PC-9 (cell line): ENCODE measurements at regions not wholly inside any gene's neighbourhood (a gene's known extent, or its start where the extent isn't known, plus 50 kb on each side); places are given as distances from the start of the nearest gene placed in this dataset.

Experiments
- BruUV-seq: library from RNA; stranded (reverse); fragments of 400-500 nt; replicated peaks from 2 replicates; lab custom pipeline; 2021; lab: Mats Ljungman, UMichigan
- CTCF ChIA-PET: fragments of 300-600 bp; sonication (Branson Sonifier 250); formaldehyde crosslinking; loops from one replicate; lab custom pipeline; 2022; ENCODE audit warnings: antibody characterized with exemption; lab: Charles Lee
- POLR2A ChIA-PET: fragments of 300-600 bp; sonication (Branson Sonifier 250); formaldehyde crosslinking; loops from one replicate; lab custom pipeline; 2022; ENCODE audit warnings: antibody characterized with exemption; ENCODE audit not compliant: unreplicated experiment; lab: Charles Lee
- DNase-seq, 2 experiments: peaks; one replicate each; pipeline versions ENCODE4 v3.0.0 to v3.0.0-alpha.2; 2015 to 2022; ENCODE audit warnings: mixed read lengths in 1 of 2
- H2AFZ ChIP-seq: fragments of 200-600 bp; sonication (generic); 2 replicates; pipeline ENCODE4 v1.8.1; 2017; ENCODE audit warnings: antibody characterized with exemption
- H3F3A ChIP-seq: fragments of 200-600 bp; sonication (generic); 2 replicates; pipeline ENCODE4 v1.8.1; 2017; ENCODE audit warnings: antibody characterized with exemption, mild to moderate bottlenecking, low read depth; ENCODE audit not compliant: insufficient read depth
- H3K27ac ChIP-seq: fragments of 200-600 bp; sonication (generic); 2 replicates; pipeline ENCODE4 v1.6.1; 2016; ENCODE audit warnings: mixed run types
- H3K27me3 ChIP-seq: fragments of 200-600 bp; sonication (generic); 2 replicates; pipeline ENCODE4 v1.6.1; 2016; ENCODE audit warnings: low read depth, mixed run types; ENCODE audit not compliant: insufficient read depth
- H3K36me3 ChIP-seq: fragments of 200-600 bp; sonication (generic); 2 replicates; pipeline ENCODE4 v1.6.1; 2016; ENCODE audit warnings: low read depth, mixed run types
- H3K4me1 ChIP-seq: fragments of 200-600 bp; sonication (generic); replicated peaks from 2 replicates; pipeline ENCODE4 v1.6.1; 2016; ENCODE audit warnings: mixed run types; ENCODE audit not compliant: insufficient read depth
- H3K4me2 ChIP-seq: fragments of 200-600 bp; sonication (generic); 2 replicates; pipeline ENCODE4 v1.6.1; 2017; ENCODE audit warnings: mixed run types
- H3K4me3 ChIP-seq: fragments of 200-600 bp; sonication (generic); 2 replicates; pipeline ENCODE4 v1.6.1; 2016; ENCODE audit warnings: mixed run types
- H3K79me2 ChIP-seq: fragments of 200-600 bp; sonication (generic); 2 replicates; pipeline ENCODE4 v1.6.1; 2017; ENCODE audit warnings: low read depth, mixed run types
- H3K9me2 ChIP-seq: fragments of 200-600 bp; sonication (generic); 2 replicates; pipeline ENCODE4 v1.8.1; 2017; ENCODE audit warnings: mild to moderate bottlenecking; ENCODE audit not compliant: insufficient read depth
- H3K9me3 ChIP-seq: fragments of 200-600 bp; sonication (generic); 2 replicates; pipeline ENCODE4 v1.8.1; 2016; ENCODE audit warnings: low read depth; ENCODE audit not compliant: insufficient read depth
- H4K20me1 ChIP-seq: fragments of 200-600 bp; sonication (generic); 2 replicates; pipeline ENCODE4 v1.8.1; 2017; ENCODE audit not compliant: insufficient read depth
- EZH2 ChIP-seq: fragments of 200-600 bp; sonication (generic); IDR thresholded peaks from 2 replicates; pipeline ENCODE4 v1.8.0; 2017; ENCODE audit warnings: antibody characterized with exemption, low read depth
- intact Hi-C: fragments of 100-400 bp; cut with micrococcal nuclease; formaldehyde crosslinking; loops from one replicate; pipeline ENCODE4 v1.10.0; 2022; ENCODE audit not compliant: unreplicated experiment
- TF ChIP-seq, protein P1 (sequence below): fragments of 200-600 bp; sonication (generic); conservative IDR thresholded peaks from 2 replicates; pipeline ENCODE4 v1.6.1; 2017; ENCODE audit warnings: mixed run types, antibody characterized with exemption, mild to moderate bottlenecking, moderate library complexity

DNA sequence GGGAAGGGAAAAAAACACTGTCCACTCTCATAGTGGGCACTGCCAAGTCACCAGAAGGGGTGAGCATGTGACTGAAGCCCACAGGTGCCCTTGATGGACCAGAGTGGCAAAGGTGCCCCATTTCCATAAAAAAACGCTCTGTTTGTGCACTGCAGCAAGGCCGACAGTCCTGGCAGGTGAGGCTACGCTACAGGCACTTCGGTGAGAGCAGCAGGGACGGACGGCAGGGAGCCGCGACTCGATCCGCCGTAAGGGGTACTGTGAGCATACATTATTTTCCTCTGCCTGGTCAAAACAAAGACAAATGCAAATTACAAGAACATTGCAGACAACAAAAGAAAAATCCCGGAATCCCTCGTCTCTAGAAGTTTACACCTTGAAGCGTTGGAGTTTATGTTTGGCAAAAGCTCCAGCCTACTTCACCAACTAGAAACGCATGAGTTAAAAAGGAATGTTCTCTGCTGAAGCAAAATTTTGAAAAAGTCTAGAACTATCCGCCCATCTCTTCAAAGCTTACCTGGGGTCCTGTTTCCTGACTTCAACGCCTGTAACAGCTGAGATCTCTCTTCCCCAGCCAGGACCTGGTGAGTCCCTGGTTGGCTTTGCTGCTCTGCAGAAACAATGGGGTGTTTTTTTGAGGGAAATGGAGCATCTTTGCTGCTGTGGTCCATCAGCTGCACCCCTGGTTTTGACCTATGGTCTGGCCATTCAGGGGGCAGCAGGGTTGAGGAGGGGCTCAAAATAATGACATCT is 52.9 kb upstream of the RFLNA start:
- TF ChIP-seq, protein P1, sequence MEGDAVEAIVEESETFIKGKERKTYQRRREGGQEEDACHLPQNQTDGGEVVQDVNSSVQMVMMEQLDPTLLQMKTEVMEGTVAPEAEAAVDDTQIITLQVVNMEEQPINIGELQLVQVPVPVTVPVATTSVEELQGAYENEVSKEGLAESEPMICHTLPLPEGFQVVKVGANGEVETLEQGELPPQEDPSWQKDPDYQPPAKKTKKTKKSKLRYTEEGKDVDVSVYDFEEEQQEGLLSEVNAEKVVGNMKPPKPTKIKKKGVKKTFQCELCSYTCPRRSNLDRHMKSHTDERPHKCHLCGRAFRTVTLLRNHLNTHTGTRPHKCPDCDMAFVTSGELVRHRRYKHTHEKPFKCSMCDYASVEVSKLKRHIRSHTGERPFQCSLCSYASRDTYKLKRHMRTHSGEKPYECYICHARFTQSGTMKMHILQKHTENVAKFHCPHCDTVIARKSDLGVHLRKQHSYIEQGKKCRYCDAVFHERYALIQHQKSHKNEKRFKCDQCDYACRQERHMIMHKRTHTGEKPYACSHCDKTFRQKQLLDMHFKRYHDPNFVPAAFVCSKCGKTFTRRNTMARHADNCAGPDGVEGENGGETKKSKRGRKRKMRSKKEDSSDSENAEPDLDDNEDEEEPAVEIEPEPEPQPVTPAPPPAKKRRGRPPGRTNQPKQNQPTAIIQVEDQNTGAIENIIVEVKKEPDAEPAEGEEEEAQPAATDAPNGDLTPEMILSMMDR: no peak
- TF ChIP-seq EZH2: no peak
- Histone ChIP-seq H2AFZ (no peak overlapping the region), H3K36me3 (no peaks in the 10 kb centered on the region), H3K9me3 (no peaks in the 10 kb centered on the region), H3K4me2 (no peak overlapping the region), H3K4me1 (no peaks in the 10 kb centered on the region), H3F3A (no peaks in the 10 kb centered on the region), H3K27me3 (peaks cover 96% of the 10 kb centered on the region), H3K9me2 (no peaks in the 10 kb centered on the region), H4K20me1 (no peaks in the 10 kb centered on the region), H3K4me3 (no peak overlapping the region), H3K79me2 (no peaks in the 10 kb centered on the region), H3K27ac (no peak overlapping the region)
- no peak for DNase-seq
- ChIA-PET POLR2A (no interaction called here), CTCF (no interaction called here)
- intact Hi-C loops: no loop called here
- no TSS peak for BruUV-seq

DNA sequence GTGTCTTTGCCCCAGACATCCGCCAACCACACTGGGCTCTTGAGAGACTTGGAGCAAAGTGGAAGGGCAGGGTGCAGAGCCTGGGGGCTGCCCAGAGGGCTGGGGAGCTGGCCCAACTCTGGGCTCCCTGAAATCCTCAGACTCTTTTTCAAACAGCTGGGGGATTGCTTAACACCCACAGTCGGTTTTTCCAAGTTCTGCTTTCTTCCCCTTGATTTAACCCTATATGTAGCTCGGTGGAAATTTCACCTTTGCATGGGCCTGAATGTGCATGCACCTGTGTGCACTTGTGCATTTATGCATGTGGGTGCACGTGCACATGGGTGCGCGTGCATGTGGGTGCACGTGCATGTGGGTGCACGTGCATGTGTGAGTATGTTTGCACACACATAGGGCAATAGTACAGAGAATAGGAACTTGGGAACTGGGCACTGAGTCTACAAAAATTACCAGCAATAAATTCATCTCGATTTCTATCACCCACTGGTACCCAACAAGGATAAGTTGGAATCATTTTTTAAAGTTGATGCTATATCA is 52.3 kb upstream of the RFLNA start:
- Histone ChIP-seq H3K79me2 (no peaks in the 10 kb centered on the region), H3K9me3 (no peaks in the 10 kb centered on the region), H3K4me3 (no peak overlapping the region), H2AFZ (no peak overlapping the region), H3K4me1 (no peaks in the 10 kb centered on the region), H3K9me2 (no peaks in the 10 kb centered on the region), H3K27ac (no peak overlapping the region), H3K4me2 (no peak overlapping the region), H3K27me3 (peaks cover 96% of the 10 kb centered on the region), H3K36me3 (no peaks in the 10 kb centered on the region), H4K20me1 (no peaks in the 10 kb centered on the region), H3F3A (no peaks in the 10 kb centered on the region)
- TF ChIP-seq, protein P1: no peak
- TF ChIP-seq EZH2: no peak
- ChIA-PET CTCF (no interaction called here), POLR2A (no interaction called here)
- intact Hi-C loops: no loop called here
- no TSS peak for BruUV-seq
- DNase-seq: no peak

DNA sequence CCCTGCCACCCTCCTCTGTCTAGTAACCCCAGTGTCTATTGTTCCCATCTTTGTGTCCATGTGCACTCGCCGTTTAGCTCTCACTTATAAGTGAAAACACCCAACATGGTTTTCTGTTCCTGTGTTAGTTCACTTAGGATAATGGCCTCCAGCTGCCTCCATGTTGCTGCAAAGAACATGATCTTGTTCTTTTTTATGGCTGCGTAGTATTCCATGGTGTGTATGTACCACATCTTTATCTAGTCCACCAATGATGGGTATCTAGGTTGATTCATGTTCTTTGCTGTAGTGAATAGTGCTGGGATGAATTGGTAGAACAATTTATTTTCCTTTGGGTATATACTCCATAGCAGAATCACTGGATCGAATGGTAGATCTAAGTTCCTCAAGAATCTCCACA is 51.0 kb upstream of the RFLNA start:
- TF ChIP-seq, protein P1: no peak
- no peak for TF ChIP-seq EZH2
- H3K4me2 ChIP-seq: no peak overlapping the region
- no peaks in the 10 kb centered on the region for H3K9me2 ChIP-seq
- no peaks in the 10 kb centered on the region for H3K4me1 ChIP-seq
- no peak for DNase-seq
- no peaks in the 10 kb centered on the region for H4K20me1 ChIP-seq
- H3K9me3 ChIP-seq: no peaks in the 10 kb centered on the region
- H3F3A ChIP-seq: no peaks in the 10 kb centered on the region
- no peak overlapping the region for H3K4me3 ChIP-seq
- H2AFZ ChIP-seq: no peak overlapping the region
- no peaks in the 10 kb centered on the region for H3K36me3 ChIP-seq
- intact Hi-C loops: no loop called here
- CTCF ChIA-PET: no interaction called here
- POLR2A ChIA-PET: no interaction called here
- BruUV-seq: no TSS peak
- peaks cover 99% of the 10 kb centered on the region for H3K27me3 ChIP-seq
- H3K27ac ChIP-seq: no peak overlapping the region
- no peaks in the 10 kb centered on the region for H3K79me2 ChIP-seq
